ENCODE measurements at regions not wholly inside any gene's neighbourhood (a gene's known extent, or its start where the extent isn't known, plus 50 kb on each side); places are given as distances from the start of the nearest gene placed in this dataset.

DNA sequence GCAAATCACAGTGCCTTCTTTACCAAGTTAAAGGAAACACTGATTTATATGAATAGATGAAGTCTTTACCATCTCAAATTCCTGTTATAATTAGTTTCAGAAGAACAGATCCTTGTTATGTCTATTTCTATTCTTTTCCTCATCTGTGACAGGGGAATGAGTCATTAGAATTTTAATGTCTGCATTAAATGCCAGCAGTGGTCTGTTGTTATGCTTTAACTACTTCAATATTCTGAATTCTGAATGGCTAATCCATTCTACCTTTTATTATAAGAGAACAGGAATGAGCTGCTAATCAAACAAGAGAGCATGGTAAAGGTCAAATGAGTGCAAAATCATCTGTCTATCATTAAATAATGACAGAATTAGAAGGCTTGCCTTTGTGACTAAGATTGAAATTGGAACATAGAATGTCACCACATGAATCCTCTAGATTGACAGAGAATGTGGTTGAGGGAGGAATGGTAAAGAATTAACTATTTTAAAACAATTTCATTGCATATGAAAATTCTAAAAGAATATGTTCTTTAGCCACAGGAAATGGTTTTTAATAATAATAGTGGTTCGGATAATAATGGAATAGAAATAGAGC lies 935.5 kb downstream of the ADGRL3 start:
- ChIA-PET POLR2A (no interaction called here), CTCF (ENCODE audit: unreplicated experiment) (no interaction called here)
- Histone ChIP-seq H3K4me2 (ENCODE audit: low read length) (no peak overlapping the region), H3K9me3 (ENCODE audit: low read length) (no peaks in the 10 kb centered on the region), H4K20me1 (ENCODE audit: insufficient read depth, low read length) (no peaks in the 10 kb centered on the region), H2AFZ (ENCODE audit: low read length) (no peak overlapping the region), H3K36me3 (ENCODE audit: insufficient read depth, low read length) (no peaks in the 10 kb centered on the region), H3K79me2 (ENCODE audit: insufficient read depth, low read depth, low read length) (no peaks in the 10 kb centered on the region), H3K4me1 (ENCODE audit: insufficient read depth, low read length, poor library complexity, severe bottlenecking) (no peaks in the 10 kb centered on the region), H3K27ac (ENCODE audit: low read depth, low read length, poor library complexity, severe bottlenecking) (no peak overlapping the region), H3K9me2 (ENCODE audit: insufficient read depth, low read length) (no peaks in the 10 kb centered on the region), H3K4me3 (ENCODE audit: low read depth, low read length, poor library complexity, severe bottlenecking) (no peak overlapping the region)
- no TSS peak for BruUV-seq (replicated peaks)
- TF ChIP-seq, protein P1, sequence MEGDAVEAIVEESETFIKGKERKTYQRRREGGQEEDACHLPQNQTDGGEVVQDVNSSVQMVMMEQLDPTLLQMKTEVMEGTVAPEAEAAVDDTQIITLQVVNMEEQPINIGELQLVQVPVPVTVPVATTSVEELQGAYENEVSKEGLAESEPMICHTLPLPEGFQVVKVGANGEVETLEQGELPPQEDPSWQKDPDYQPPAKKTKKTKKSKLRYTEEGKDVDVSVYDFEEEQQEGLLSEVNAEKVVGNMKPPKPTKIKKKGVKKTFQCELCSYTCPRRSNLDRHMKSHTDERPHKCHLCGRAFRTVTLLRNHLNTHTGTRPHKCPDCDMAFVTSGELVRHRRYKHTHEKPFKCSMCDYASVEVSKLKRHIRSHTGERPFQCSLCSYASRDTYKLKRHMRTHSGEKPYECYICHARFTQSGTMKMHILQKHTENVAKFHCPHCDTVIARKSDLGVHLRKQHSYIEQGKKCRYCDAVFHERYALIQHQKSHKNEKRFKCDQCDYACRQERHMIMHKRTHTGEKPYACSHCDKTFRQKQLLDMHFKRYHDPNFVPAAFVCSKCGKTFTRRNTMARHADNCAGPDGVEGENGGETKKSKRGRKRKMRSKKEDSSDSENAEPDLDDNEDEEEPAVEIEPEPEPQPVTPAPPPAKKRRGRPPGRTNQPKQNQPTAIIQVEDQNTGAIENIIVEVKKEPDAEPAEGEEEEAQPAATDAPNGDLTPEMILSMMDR (conservative IDR thresholded peaks at IDR 0.05; ENCODE audit: low read length) = no peak
- no peak for TF ChIP-seq EZH2phosphoT487 (IDR thresholded peaks at IDR 0.05; ENCODE audit: borderline replicate concordance, low read depth, low read length)
- DNase-seq (ENCODE audit: low spot score) = no peak
- intact Hi-C loops (cut with micrococcal nuclease; ENCODE audit: unreplicated experiment) = no loop called here

DNA sequence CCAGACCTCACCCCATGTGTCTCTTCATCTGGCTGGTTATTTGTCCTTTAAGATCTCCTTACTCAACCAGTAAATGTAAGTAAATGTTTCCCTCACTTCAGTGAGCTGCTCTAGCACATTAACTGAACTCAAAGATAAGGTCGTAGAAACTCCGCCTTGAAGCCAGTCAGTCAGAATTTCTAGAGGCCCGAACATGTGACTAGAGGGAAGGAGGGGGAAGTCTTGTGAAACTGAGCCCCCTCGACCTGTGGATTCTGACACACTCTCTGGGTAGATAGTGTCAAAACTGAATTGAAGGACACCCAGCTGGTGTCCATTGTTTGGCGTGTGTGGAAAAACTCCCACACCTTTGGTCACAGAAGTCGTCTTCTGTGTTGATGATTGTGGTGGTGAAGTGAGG lies 933.9 kb downstream of the ADGRL3 start:
- H2AFZ ChIP-seq (ENCODE audit: low read length) = no peak overlapping the region
- no peaks in the 10 kb centered on the region for H4K20me1 ChIP-seq (ENCODE audit: insufficient read depth, low read length)
- no peak overlapping the region for H3K4me2 ChIP-seq (ENCODE audit: low read length)
- no peak for TF ChIP-seq EZH2phosphoT487 (IDR thresholded peaks at IDR 0.05; ENCODE audit: borderline replicate concordance, low read depth, low read length)
- TF ChIP-seq, protein P1 (conservative IDR thresholded peaks at IDR 0.05; ENCODE audit: low read length) = no peak
- no TSS peak for BruUV-seq (replicated peaks)
- H3K9me3 ChIP-seq (ENCODE audit: low read length) = no peaks in the 10 kb centered on the region
- H3K27ac ChIP-seq (ENCODE audit: low read depth, low read length, poor library complexity, severe bottlenecking) = no peak overlapping the region
- no peaks in the 10 kb centered on the region for H3K9me2 ChIP-seq (ENCODE audit: insufficient read depth, low read length)
- ChIA-PET CTCF (ENCODE audit: unreplicated experiment) (no interaction called here), POLR2A (no interaction called here)
- no peak overlapping the region for H3K4me3 ChIP-seq (ENCODE audit: low read depth, low read length, poor library complexity, severe bottlenecking)
- no peaks in the 10 kb centered on the region for H3K4me1 ChIP-seq (ENCODE audit: insufficient read depth, low read length, poor library complexity, severe bottlenecking)
- intact Hi-C loops (cut with micrococcal nuclease; ENCODE audit: unreplicated experiment) = no loop called here
- DNase-seq (ENCODE audit: low spot score) = no peak
- H3K79me2 ChIP-seq (ENCODE audit: insufficient read depth, low read depth, low read length) = no peaks in the 10 kb centered on the region
- no peaks in the 10 kb centered on the region for H3K36me3 ChIP-seq (ENCODE audit: insufficient read depth, low read length)

GRCh38 chr4:62133101-62133897 lies 933.2 kb downstream of the ADGRL3 start:
- Histone ChIP-seq H3K9me3 (ENCODE audit: low read length) (no peaks in the 10 kb centered on the region), H2AFZ (ENCODE audit: low read length) (no peak overlapping the region), H3K4me2 (ENCODE audit: low read length) (no peak overlapping the region), H3K27ac (ENCODE audit: low read depth, low read length, poor library complexity, severe bottlenecking) (no peak overlapping the region), H3K36me3 (ENCODE audit: insufficient read depth, low read length) (no peaks in the 10 kb centered on the region), H3K4me1 (ENCODE audit: insufficient read depth, low read length, poor library complexity, severe bottlenecking) (no peaks in the 10 kb centered on the region), H4K20me1 (ENCODE audit: insufficient read depth, low read length) (no peaks in the 10 kb centered on the region), H3K4me3 (ENCODE audit: low read depth, low read length, poor library complexity, severe bottlenecking) (no peak overlapping the region), H3K9me2 (ENCODE audit: insufficient read depth, low read length) (no peaks in the 10 kb centered on the region), H3K79me2 (ENCODE audit: insufficient read depth, low read depth, low read length) (no peaks in the 10 kb centered on the region)
- intact Hi-C loops (cut with micrococcal nuclease; ENCODE audit: unreplicated experiment) = no loop called here
- ChIA-PET POLR2A (interaction anchor here (0.6 to 1.3 kb wide), 2 partner anchors 10 to 40 kb away, joined by 4 to 5 read pairs; no protein-coding TSS in a partner anchor), CTCF (ENCODE audit: unreplicated experiment) (no interaction called here)
- BruUV-seq (replicated peaks) = no TSS peak
- DNase-seq (ENCODE audit: low spot score) = no peak
- TF ChIP-seq, protein P1 (conservative IDR thresholded peaks at IDR 0.05; ENCODE audit: low read length) = no peak
- no peak for TF ChIP-seq EZH2phosphoT487 (IDR thresholded peaks at IDR 0.05; ENCODE audit: borderline replicate concordance, low read depth, low read length)

Data from OCI-LY7 (cell line).